ENCODE measurements at regions not wholly inside any gene's neighbourhood (a gene's known extent, or its start where the extent isn't known, plus 50 kb on each side); places are given as distances from the start of the nearest gene placed in this dataset.
A peak's percentile ranks its signal among the peaks of the same experiment; 100 is the strongest.
"Not testable (repeated sequence)": the region's sequence is repeated elsewhere in the genome, so short reads cannot be mapped to it uniquely, and the experiment has no call there.

DNA sequence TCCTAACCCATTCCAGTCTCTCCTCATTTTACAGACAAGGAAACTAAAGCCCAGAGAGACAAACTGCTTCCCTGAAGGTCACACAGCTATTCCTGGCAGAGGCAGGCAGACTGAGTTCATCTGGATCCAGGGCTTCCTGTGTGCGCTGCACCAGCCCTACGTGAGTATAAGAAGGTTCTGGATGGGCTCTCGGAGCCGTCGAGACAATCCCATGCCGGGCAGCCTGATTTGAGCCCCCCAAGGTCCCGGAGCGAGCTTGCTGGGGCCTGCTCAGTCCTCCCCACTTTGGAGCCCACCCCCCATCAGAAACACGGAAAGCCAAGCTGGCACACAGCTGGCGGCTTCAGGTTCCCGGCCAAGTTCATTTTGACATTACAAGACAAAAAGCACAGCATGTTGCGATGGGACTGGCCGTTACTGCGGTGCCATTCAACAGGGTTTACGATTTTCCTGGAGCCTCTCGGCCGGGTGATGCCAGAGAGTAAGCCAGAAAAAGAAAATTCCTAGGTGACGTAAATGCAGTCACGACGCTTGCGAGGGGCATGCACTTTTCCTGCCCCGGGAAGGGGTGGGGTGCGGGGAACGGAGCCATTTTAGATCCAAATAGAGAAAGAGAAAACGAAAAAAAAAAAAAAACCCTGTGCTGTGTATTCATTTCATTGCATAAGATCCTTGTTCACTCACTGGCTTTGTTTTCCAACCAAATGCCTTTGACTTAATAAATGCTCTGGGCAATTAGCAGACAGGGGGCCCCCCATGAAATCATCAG lies 167.1 kb upstream of the FOXF1 start:
- DNase-seq (ENCODE audit: low read depth, low spot score), result peak; percentile 80

DNA sequence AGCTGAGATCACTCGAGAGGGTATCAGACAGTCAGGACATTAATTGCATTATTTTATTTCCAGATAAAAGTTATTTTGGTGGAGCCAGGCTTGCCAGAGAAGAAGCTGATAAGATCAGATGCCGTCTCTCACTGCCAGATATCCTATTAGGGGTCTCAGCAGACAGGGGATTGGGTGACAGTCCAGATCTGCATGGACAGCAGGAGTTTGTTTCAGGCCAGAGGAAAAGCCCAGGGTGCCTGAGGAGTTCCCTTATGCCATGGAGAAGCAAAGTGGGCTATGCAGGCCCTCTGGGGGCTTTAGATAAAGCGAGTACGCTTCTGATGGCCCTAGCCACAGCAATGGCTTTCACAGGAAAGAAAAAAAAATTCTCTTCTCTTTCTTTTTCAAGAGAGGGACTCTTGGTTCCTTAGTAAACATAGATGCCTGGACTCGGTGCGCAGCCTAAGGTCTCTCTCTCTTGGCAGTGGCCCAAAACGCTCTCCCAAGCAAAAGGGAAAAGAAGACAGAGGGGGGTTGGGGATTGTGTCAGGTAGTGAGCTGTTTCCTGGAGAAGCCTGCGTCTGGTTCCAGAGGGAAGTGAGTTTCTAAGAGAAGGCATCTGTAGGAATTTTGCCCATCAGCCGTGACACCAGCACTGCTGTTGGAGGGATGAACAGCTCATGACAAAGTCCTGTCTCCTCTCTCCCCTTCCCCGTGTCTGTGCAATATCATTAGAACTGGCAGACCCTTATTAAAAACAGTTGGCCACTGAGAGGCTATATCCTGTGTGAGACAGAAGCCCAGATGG lies 166.3 kb upstream of the FOXF1 start:
- DNase-seq (ENCODE audit: low read depth, low spot score), result peak; percentile 44

GRCh38 chr16:86344586-86344871 lies 165.8 kb upstream of the FOXF1 start:
- no peak for DNase-seq (ENCODE audit: low read depth, low spot score)

DNA sequence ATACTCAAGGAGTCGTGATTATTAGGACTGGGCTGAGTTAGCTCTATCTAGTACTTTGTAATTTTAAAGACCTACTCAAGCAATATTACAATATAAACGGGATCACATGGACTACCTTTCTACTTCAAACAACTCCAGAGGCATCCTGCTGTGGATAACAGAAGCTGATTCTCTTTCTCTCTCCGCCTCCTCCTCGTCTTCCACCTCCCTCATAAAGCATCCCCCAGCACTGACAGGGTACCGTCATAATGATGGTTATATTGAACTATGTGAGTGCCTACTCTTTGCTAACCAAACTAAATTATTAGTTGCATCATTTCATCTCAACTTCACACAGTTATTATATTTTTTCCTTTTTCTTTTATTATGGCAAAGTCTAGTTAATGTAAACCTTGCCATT lies 165.4 kb upstream of the FOXF1 start:
- no peak for DNase-seq (ENCODE audit: low read depth, low spot score)

GRCh38 chr16:86345516-86345915 lies 164.8 kb upstream of the FOXF1 start:
- no peak for DNase-seq (ENCODE audit: low read depth, low spot score)

DNA sequence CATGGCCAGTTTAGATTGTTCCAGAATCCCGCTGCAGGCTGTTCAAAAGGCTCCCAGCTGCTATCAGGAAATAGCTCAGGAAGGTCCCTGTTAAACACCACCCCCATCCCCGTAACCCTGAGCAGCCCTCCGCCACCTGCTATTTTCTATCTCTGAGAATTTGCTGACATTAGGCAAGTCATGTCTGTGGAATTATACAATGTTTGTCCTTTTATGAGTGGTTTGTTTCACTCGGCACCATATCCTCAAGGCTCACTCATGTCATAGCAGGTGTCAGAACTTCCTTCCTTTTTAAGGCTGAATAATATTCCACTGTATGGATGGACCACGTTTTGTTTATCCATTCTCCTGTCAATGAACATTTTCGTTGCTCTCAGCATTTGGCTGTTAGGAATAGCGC lies 164.3 kb upstream of the FOXF1 start:
- no peak for DNase-seq (ENCODE audit: low read depth, low spot score)

- no peak for DNase-seq (ENCODE audit: low read depth, low spot score)
Observed at GRCh38 chr16:86347090-86347489, 163.2 kb upstream of the FOXF1 start.

- DNase-seq (ENCODE audit: low read depth, low spot score), result no peak
Observed at GRCh38 chr16:86347916-86348555, 162.3 kb upstream of the FOXF1 start.

DNA sequence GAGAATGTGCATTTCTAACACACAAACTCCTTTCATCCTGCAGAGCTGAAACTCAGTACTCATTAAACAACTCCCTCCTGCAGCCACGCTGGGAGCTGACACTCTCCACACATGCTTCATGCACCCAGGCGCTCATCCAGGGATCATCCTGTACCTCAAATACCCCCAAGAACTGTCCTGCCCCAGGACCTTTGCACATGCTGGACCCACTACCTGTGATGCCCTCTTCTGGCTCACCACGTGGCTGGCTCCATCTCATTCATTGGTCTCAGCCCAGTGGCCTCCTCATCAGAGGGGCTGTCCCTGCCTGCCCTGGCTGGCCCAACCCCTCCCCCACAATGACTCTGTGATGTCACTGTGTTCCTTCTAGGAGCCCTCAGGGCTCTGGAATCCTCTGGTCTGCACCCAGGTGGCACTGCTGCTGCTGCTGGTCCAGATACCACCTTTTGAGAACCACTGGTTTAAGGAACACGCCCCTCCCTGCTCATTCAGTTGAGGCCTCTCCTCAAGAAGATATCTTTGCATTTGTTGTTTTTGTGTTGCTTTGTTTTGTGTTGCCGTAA lies 160.9 kb upstream of the FOXF1 start:
- no peak for DNase-seq (ENCODE audit: low read depth, low spot score)

- no peak for DNase-seq (ENCODE audit: low read depth, low spot score)
Observed at GRCh38 chr16:86350289-86350688, 160.0 kb upstream of the FOXF1 start.

- DNase-seq (ENCODE audit: low read depth, low spot score), result no peak
Observed at GRCh38 chr16:86351041-86351784, 159.1 kb upstream of the FOXF1 start.

DNA sequence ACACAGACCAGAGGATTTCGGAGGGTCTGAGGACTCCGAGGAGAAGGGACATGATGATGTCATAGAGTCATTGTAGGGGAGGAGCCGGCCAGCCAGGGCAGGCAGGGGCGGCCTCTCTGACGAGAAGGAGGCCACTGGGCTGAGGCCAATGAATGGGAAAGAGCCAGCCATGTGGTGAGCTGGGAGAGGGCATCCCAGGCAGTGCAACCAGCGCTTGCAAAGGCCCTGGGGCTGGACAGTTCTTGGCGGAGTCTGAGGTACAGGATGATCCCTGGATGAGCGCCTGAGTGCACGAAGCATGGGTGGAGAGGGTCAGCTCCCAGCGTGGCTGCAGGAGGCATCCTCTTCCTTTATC lies 158.6 kb upstream of the FOXF1 start:
- DNase-seq (ENCODE audit: low read depth, low spot score), result not testable (repeated sequence)

DNA sequence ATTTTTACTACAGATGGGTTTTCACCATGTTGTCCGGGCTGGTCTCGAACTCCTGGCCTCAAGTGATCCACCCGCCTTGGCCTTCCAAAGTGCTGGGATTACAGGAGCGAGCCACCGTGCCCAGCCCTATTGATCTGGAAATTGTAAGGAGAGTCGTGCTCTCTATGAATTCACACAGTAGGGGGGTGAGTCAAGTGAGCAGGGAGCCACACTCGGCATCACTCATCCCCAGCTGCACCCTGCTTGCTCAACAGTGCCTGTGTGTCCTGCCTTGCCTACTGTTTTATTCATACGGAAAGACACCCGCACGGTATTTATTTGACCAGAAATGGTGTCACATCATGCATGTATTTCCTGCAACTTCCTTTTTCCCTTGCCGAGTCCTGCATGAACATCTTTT lies 157.2 kb upstream of the FOXF1 start:
- DNase-seq (ENCODE audit: low read depth, low spot score), result no peak

- DNase-seq (ENCODE audit: low read depth, low spot score), result no peak
Observed at GRCh38 chr16:86353948-86354347, 156.4 kb upstream of the FOXF1 start.

DNA sequence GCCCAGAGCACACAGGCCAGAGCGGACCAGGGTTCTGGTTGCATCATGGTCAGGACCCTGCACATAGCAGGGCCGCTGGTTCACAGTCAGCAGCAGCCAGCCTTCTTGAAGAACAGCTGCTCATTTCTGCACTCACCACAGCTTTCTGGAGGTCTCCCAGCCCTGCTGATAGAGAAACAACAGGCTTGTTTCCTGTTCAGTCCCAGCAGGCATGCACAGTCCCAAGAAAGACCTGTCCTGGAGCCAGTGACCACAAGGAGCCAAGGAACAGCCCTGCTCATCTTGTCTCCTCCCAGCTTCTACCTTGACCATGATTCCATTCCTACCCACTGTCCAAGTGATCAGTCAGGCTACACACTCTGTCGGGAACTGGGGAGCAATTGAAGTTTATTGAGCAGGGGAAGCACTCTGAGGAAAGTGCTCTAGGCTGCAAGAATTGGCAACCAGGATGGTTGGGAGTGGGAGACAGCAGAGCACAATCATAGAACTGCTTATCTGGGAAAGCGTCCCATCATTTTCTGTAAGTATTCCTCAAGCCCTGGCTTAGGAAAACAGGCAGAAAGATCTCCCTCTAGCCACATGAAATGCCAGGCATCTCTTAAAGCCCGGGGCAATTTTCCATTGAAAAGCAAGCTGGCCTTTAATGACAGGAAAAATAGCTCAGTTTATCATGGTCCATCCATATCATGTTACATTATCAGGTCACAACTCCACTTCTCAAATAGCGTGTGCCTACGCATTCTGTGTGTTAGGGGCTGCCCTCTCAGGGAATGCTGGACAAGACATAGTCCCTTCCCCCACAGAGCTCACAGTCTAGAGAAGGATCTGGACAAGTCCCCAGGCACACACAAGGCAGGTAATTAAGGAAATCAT lies 155.4 kb upstream of the FOXF1 start:
- DNase-seq (ENCODE audit: low read depth, low spot score), result peak; percentile 67

DNA sequence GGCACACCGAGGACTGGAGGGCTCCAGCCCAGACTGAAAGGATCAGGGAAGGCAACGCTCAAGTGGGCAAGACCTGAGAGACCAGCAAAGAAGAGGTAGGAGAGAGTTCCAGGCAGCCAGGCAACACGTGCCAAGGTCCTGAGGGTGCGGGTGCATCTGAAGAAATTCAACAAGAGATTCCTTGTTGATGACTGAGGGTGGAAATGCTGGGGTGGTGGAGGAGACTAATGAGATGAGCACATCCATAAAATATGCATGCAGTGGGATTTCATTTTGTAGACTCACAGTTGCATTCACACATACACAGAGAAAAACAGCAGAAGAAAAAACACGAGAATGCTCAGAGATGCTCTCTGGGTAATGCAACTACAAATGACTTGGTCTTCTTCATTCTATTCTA lies 154.8 kb upstream of the FOXF1 start:
- peak; percentile 74 for DNase-seq (ENCODE audit: low read depth, low spot score)

- DNase-seq (ENCODE audit: low read depth, low spot score), result peak; percentile 27
Observed at GRCh38 chr16:86355951-86356350, 154.4 kb upstream of the FOXF1 start.

- DNase-seq (ENCODE audit: low read depth, low spot score), result no peak
Observed at GRCh38 chr16:86356804-86357203, 153.5 kb upstream of the FOXF1 start.

- DNase-seq (ENCODE audit: low read depth, low spot score), result no peak
Observed at GRCh38 chr16:86357303-86357702, 153.0 kb upstream of the FOXF1 start.

DNA sequence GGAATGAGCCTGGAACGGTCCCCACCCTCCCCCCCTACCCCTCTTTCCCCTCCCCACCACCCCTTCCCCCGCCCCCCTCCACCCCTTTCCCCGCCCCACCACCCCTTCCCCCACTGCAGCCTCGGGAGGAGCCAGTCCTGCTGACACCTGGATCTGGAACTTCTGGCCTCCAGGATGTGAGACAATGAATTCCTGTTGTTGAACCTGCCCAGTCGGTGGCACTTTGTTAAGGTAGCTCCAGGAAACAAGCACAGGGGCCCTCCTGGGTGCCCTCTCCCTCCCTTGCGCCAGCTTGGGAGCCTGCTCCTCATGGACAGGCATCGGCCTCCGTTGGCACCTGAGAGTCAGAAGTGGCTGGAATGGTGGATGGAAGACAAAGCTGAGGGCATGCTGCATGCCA lies 152.4 kb upstream of the FOXF1 start:
- no peak for DNase-seq (ENCODE audit: low read depth, low spot score)

GRCh38 chr16:86359571-86359970 lies 150.8 kb upstream of the FOXF1 start:
- DNase-seq (ENCODE audit: low read depth, low spot score), result no peak

All from astrocyte of the hippocampus (primary cell).